ENCODE measurements at regions not wholly inside any gene's neighbourhood (a gene's known extent, or its start where the extent isn't known, plus 50 kb on each side); places are given as distances from the start of the nearest gene placed in this dataset.

DNA sequence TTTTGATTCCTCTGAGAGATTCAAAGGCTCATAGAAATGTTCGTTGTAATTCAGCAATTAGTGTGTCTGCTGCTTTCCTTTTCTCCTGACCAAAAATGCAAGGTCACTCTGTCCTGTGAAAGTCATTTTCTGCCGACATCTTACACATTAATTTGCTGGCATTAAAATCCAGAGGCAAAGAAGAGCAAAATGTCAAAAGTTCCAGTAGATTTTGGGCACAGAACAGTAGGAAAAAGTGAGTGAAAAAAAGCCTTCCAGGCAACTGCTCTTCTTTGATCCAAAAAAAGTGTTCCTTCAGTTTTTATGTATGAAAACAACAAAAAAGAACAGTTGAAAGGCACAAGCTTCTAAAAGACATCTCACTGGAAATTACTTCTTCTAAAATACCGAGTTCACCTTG is 413.8 kb downstream of the FOXO1 start (continued):
- TF ChIP-seq CHD2 (IDR thresholded peaks at IDR 0.05; ENCODE audit: borderline replicate concordance, low read depth, low read length): no peak
- no peak for TF ChIP-seq FOXK2 (IDR thresholded peaks at IDR 0.05)
- TF ChIP-seq, protein P1, sequence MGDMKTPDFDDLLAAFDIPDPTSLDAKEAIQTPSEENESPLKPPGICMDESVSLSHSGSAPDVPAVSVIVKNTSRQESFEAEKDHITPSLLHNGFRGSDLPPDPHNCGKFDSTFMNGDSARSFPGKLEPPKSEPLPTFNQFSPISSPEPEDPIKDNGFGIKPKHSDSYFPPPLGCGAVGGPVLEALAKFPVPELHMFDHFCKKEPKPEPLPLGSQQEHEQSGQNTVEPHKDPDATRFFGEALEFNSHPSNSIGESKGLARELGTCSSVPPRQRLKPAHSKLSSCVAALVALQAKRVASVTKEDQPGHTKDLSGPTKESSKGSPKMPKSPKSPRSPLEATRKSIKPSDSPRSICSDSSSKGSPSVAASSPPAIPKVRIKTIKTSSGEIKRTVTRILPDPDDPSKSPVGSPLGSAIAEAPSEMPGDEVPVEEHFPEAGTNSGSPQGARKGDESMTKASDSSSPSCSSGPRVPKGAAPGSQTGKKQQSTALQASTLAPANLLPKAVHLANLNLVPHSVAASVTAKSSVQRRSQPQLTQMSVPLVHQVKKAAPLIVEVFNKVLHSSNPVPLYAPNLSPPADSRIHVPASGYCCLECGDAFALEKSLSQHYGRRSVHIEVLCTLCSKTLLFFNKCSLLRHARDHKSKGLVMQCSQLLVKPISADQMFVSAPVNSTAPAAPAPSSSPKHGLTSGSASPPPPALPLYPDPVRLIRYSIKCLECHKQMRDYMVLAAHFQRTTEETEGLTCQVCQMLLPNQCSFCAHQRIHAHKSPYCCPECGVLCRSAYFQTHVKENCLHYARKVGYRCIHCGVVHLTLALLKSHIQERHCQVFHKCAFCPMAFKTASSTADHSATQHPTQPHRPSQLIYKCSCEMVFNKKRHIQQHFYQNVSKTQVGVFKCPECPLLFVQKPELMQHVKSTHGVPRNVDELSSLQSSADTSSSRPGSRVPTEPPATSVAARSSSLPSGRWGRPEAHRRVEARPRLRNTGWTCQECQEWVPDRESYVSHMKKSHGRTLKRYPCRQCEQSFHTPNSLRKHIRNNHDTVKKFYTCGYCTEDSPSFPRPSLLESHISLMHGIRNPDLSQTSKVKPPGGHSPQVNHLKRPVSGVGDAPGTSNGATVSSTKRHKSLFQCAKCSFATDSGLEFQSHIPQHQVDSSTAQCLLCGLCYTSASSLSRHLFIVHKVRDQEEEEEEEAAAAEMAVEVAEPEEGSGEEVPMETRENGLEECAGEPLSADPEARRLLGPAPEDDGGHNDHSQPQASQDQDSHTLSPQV (IDR thresholded peaks at IDR 0.05): no peak
- TF ChIP-seq, protein P2, sequence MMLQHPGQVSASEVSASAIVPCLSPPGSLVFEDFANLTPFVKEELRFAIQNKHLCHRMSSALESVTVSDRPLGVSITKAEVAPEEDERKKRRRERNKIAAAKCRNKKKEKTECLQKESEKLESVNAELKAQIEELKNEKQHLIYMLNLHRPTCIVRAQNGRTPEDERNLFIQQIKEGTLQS (IDR thresholded peaks at IDR 0.05; ENCODE audit: borderline replicate concordance, extremely low read depth, low read depth, low read length): no peak
- no peak for TF ChIP-seq HCFC1 (IDR thresholded peaks at IDR 0.05; ENCODE audit: low read length)
- TF ChIP-seq EZH2 (IDR thresholded peaks at IDR 0.05; ENCODE audit: borderline replicate concordance, control insufficient read depth, low read depth, low read length): no peak
- TF ChIP-seq PKNOX1 (IDR thresholded peaks at IDR 0.05): no peak

DNA sequence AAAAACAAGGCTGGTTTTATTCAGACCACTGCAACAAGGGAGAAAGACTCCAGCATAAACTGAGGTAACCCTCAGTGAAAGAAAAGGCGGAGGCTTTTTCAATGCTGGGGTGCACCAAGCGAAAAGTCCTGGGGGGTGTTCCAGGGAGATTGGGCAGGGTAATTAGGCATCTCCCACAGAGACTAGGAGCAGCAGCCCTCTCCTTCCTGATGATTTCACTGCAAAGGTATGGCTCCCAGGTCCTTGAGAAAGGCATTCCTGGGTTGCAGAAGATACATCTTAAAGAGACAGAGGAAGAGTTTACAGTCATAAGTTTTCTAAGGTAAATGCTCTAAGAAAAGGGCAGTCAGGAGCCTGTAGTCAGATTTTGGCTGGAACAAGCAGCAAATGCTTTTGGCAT is 412.0 kb downstream of the FOXO1 start:
- POLR2A ChIA-PET: no interaction called here

More for the DNA sequence above, 412.0 kb downstream of the FOXO1 start:
- ChIA-PET RAD21 (ENCODE audit: unreplicated experiment) (no interaction called here), CTCF (no interaction called here), SMC1A (ENCODE audit: uncharacterized antibody, unreplicated experiment) (interaction anchor here (0.7 kb wide), 1 partner anchor 212 kb away, joined by 4 read pairs; no protein-coding TSS in a partner anchor)
- H3K9ac ChIP-seq (ENCODE audit: control insufficient read depth, insufficient read depth, low read length): no peak overlapping the region
- DNase-seq (ENCODE audit: low read depth, low spot score): no peak
- 94% methylated on average over 2 of the region's 2 CpGs for WGBS (ENCODE audit: insufficient coverage, insufficient replicate concordance, low lambda C conversion rate, missing lambda C conversion rate)
- no peak for FAIRE-seq
- TF ChIP-seq HCFC1 (IDR thresholded peaks at IDR 0.05; ENCODE audit: low read length) (no peak), JUND (IDR thresholded peaks at IDR 0.05; ENCODE audit: low read depth, low read length) (no peak), NR2C2 (IDR thresholded peaks at IDR 0.05; ENCODE audit: borderline replicate concordance, control insufficient read depth, insufficient read length, low read depth) (no peak), STAT3 (IDR thresholded peaks at IDR 0.05; ENCODE audit: low read depth, low read length) (no peak), MTA2 (IDR thresholded peaks at IDR 0.05; ENCODE audit: low read depth) (no peak), SIN3A (IDR thresholded peaks at IDR 0.05; ENCODE audit: low read depth, low read length) (no peak), ZNF207 (IDR thresholded peaks at IDR 0.05; ENCODE audit: borderline replicate concordance) (no peak)
- TF ChIP-seq, protein P3, sequence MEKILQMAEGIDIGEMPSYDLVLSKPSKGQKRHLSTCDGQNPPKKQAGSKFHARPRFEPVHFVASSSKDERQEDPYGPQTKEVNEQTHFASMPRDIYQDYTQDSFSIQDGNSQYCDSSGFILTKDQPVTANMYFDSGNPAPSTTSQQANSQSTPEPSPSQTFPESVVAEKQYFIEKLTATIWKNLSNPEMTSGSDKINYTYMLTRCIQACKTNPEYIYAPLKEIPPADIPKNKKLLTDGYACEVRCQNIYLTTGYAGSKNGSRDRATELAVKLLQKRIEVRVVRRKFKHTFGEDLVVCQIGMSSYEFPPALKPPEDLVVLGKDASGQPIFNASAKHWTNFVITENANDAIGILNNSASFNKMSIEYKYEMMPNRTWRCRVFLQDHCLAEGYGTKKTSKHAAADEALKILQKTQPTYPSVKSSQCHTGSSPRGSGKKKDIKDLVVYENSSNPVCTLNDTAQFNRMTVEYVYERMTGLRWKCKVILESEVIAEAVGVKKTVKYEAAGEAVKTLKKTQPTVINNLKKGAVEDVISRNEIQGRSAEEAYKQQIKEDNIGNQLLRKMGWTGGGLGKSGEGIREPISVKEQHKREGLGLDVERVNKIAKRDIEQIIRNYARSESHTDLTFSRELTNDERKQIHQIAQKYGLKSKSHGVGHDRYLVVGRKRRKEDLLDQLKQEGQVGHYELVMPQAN (conservative IDR thresholded peaks at IDR 0.05): no peak
- in situ Hi-C loops (cut with MboI): no loop called here
- intact Hi-C loops (cut with micrococcal nuclease; ENCODE audit: unreplicated experiment): no loop called here
- BruUV-seq (replicated peaks): no TSS peak
- H4K20me1 ChIP-seq (ENCODE audit: control insufficient read depth, insufficient read depth): no peaks in the 10 kb centered on the region
- H2AFZ ChIP-seq (ENCODE audit: control insufficient read depth, low read depth, low read length): no peak overlapping the region
- H3K27me3 ChIP-seq (replicated peaks in 1 of 2; ENCODE audit: control insufficient read depth in 2 of 2, insufficient read depth in 2 of 2, low read length in 1 of 2): no peaks in the 10 kb centered on the region; a peak in 1 of 4 replicates
- no peaks in the 10 kb centered on the region; the same call in 2 of the 3 replicates for H3K9me3 ChIP-seq (replicated peaks; ENCODE audit: control insufficient read depth, insufficient read depth, low read length)
- H3K36me3 ChIP-seq (ENCODE audit: control insufficient read depth in 2 of 2, insufficient read depth in 2 of 2, low read length in 1 of 2): no peaks in the 10 kb centered on the region
- no peaks in the 10 kb centered on the region for H3K79me2 ChIP-seq (ENCODE audit: control insufficient read depth, insufficient read depth, low read length)
- H3K4me1 ChIP-seq (ENCODE audit: control insufficient read depth, insufficient read depth, low read length): no peaks in the 10 kb centered on the region; the same call in 1 of the 2 replicates
- no peak overlapping the region for H3K4me2 ChIP-seq (ENCODE audit: control insufficient read depth, insufficient read depth)
- ATAC-seq: no peak
- no peak overlapping the region for H3K4me3 ChIP-seq
- H3K27ac ChIP-seq (ENCODE audit: control insufficient read depth, insufficient read depth): no peak overlapping the region
